Progenitor cell of endocrine pancreas (in vitro differentiated cells): ENCODE measurements at regions not wholly inside any gene's neighbourhood (a gene's known extent, or its start where the extent isn't known, plus 50 kb on each side); places are given as distances from the start of the nearest gene placed in this dataset.
A peak's percentile ranks its signal among the peaks of the same experiment; 100 is the strongest.

Source experiments
- DNase-seq: peaks from one replicate; pipeline ENCODE4 v3.0.0; 2021; ENCODE audit warnings: low spot score; ENCODE audit not compliant: unreplicated experiment
- H3K27ac Mint-ChIP-seq: 2 replicates; pipeline ENCODE4 v1.8.0; 2021; ENCODE audit warnings: mild to moderate bottlenecking, moderate library complexity, mixed read lengths
- H3K27me3 Mint-ChIP-seq: 2 replicates; pipeline ENCODE4 v1.8.0; 2021; ENCODE audit warnings: mixed read lengths
- H3K36me3 Mint-ChIP-seq: 2 replicates; pipeline ENCODE4 v1.8.0; 2022; ENCODE audit warnings: mixed read lengths; ENCODE audit not compliant: insufficient read depth
- H3K4me1 Mint-ChIP-seq: 2 replicates; pipeline ENCODE4 v1.8.0; 2021; ENCODE audit warnings: low read depth, mixed read lengths
- H3K4me3 Mint-ChIP-seq: 2 replicates; pipeline ENCODE4 v1.8.0; 2021; ENCODE audit warnings: low read depth, mild to moderate bottlenecking, moderate library complexity, mixed read lengths
- H3K9me3 Mint-ChIP-seq: 2 replicates; pipeline ENCODE4 v1.8.0; 2021; ENCODE audit warnings: low read depth, mixed read lengths
- TF ChIP-seq, protein P1 (sequence below): fragments of 200-600 bp; sonication (generic); IDR thresholded peaks from one replicate; pipeline ENCODE4 v1.5.0; 2021; ENCODE audit warnings: antibody characterized with exemption, mild to moderate bottlenecking; ENCODE audit not compliant: unreplicated experiment

DNA sequence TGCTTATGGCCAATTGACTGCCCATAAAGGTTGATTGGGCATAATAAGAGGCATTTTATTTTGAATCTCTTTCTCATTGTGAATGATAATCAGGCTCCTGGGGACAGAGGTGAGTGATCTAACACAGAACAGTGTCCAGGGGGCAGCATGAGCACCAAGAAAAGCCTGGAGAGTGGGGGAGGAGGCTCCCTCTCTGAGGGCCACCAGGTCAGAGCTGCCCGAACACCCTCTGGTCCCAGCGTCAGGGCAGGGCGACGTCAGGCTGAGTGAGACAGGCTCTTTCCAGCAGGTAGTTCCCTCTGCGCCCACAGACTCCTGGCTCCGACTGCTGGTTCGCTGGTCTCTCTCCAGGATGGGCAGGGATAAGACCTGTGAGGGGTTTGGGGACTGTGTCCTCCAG lies 250.2 kb upstream of the C1orf174 start:
- TF ChIP-seq, protein P1, sequence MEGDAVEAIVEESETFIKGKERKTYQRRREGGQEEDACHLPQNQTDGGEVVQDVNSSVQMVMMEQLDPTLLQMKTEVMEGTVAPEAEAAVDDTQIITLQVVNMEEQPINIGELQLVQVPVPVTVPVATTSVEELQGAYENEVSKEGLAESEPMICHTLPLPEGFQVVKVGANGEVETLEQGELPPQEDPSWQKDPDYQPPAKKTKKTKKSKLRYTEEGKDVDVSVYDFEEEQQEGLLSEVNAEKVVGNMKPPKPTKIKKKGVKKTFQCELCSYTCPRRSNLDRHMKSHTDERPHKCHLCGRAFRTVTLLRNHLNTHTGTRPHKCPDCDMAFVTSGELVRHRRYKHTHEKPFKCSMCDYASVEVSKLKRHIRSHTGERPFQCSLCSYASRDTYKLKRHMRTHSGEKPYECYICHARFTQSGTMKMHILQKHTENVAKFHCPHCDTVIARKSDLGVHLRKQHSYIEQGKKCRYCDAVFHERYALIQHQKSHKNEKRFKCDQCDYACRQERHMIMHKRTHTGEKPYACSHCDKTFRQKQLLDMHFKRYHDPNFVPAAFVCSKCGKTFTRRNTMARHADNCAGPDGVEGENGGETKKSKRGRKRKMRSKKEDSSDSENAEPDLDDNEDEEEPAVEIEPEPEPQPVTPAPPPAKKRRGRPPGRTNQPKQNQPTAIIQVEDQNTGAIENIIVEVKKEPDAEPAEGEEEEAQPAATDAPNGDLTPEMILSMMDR: peak; percentile 26
- no peaks in the 10 kb centered on the region for H3K36me3 Mint-ChIP-seq
- no peak overlapping the region for H3K4me3 Mint-ChIP-seq
- DNase-seq: no peak
- H3K4me1 Mint-ChIP-seq: no peaks in the 10 kb centered on the region
- peaks cover 12% of the 10 kb centered on the region for H3K27me3 Mint-ChIP-seq
- no peak overlapping the region for H3K27ac Mint-ChIP-seq
- no peaks in the 10 kb centered on the region for H3K9me3 Mint-ChIP-seq

DNA sequence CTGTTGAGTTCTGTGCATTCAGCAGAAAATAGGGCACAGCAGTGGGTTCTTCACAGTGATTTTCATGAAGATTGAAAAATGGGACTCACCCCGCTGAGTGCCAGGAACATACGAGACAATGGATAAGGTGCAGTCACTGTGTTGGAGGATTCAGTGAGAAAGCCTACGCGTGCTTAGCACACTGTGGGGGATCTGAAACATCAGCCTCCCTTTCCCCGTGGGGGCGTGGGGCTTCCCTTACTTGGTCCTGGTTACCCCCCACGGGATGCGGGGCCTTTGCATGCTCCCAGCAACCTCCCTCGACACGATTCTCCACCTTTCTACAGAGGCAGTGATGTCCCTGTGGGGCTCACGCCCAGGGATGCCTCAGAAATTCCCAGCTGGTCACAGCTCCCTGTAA lies 252.2 kb upstream of the C1orf174 start:
- no peaks in the 10 kb centered on the region for H3K9me3 Mint-ChIP-seq
- TF ChIP-seq, protein P1: no peak
- peaks cover 2% of the 10 kb centered on the region for H3K4me1 Mint-ChIP-seq
- no peak overlapping the region for H3K27ac Mint-ChIP-seq
- no peak for DNase-seq
- H3K36me3 Mint-ChIP-seq: no peaks in the 10 kb centered on the region
- peaks cover 11% of the 10 kb centered on the region for H3K27me3 Mint-ChIP-seq
- no peak overlapping the region for H3K4me3 Mint-ChIP-seq

DNA sequence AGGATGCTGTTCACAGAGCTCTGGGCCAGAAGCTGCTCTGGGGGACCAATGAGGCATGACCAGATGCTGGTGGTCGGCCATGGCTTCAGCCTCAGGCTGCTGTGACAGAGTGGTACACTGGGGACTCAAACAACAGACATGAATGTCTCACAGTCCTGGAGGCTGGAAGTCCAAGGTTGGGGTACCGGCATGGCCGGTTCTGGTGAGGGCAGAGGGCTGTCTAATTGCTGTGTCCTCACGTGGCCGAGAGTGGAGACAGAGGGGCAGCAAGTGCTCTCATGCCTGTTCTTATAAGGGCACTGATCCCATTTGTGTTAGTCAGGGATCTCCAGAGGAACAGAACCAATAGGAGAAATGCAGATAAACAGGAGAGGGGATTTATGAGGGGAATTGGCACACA lies 253.5 kb upstream of the C1orf174 start:
- Mint-ChIP-seq H3K4me3 (no peak overlapping the region), H3K4me1 (peaks cover 6% of the 10 kb centered on the region), H3K9me3 (no peaks in the 10 kb centered on the region), H3K36me3 (no peaks in the 10 kb centered on the region), H3K27ac (no peak overlapping the region), H3K27me3 (peaks cover 4% of the 10 kb centered on the region)
- no peak for DNase-seq
- TF ChIP-seq, protein P1: no peak

DNA sequence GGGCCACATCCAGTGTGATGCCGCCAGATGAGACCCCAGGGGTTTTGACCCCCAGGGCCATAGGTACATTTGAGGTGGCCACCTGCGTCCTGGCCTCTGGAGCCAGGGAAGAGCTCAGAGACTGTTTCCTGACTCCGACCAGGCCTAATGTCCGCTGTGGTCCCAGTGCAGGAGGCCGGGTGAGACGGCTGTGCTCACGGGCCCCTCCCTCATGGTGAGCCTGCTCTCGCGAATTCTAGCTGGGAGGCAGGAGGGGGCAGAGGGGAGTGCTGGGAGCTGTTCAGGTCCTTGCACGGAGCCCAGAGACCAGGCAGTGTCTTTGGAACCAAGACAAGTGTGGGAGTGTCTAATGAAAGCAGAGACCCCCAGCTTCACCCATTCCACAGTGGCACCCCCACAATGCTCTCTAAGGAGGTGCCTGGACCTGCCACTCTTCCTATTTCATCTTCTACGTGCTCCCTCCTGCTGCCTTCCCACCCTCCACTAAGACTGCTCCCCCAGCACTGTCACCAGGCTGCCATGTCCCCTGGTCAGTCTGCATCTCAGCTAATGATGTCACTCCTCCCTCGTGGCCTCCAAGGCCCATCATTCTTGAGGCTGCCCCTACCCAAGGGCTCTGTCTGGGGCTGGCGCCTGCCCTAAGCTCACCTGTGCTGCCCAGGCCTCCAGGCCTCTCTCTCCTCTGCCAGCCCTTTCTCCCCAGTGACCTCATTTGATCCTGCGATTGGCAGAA lies 256.3 kb upstream of the C1orf174 start:
- H3K36me3 Mint-ChIP-seq: no peaks in the 10 kb centered on the region
- DNase-seq: no peak
- H3K27ac Mint-ChIP-seq: no peak overlapping the region
- H3K4me3 Mint-ChIP-seq: no peak overlapping the region
- no peaks in the 10 kb centered on the region for H3K9me3 Mint-ChIP-seq
- H3K27me3 Mint-ChIP-seq: peaks cover 13% of the 10 kb centered on the region
- H3K4me1 Mint-ChIP-seq: peaks cover 11% of the 10 kb centered on the region
- TF ChIP-seq, protein P1: no peak

DNA sequence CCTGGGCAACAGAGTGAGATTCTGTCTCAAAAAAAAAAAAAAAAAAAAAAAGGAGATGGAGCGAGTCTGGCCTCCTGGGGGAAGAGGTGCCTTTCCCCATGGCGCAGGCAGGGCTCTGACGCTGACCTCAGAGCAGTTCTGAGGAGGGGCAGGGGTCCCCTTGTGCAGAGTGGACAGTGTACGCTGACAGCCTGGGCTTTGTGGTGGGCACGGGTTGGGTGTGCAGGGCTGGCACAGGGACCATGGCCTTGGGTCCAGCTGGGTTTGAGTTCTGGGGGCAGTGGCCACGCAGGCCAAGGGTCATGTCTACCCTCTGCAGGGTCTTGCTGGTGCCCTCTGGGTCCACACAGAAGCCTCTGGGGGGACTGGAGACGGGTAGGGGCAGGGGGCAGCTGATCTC lies 260.1 kb upstream of the C1orf174 start:
- H3K27ac Mint-ChIP-seq: no peak overlapping the region
- TF ChIP-seq, protein P1: no peak
- H3K4me1 Mint-ChIP-seq: peaks cover 11% of the 10 kb centered on the region
- peaks cover 44% of the 10 kb centered on the region for H3K27me3 Mint-ChIP-seq
- no peak overlapping the region for H3K4me3 Mint-ChIP-seq
- DNase-seq: no peak
- no peaks in the 10 kb centered on the region for H3K9me3 Mint-ChIP-seq
- no peaks in the 10 kb centered on the region for H3K36me3 Mint-ChIP-seq
